HG02588 (cell line): ENCODE measurements at regions not wholly inside any gene's neighbourhood (a gene's known extent, or its start where the extent isn't known, plus 50 kb on each side); places are given as distances from the start of the nearest gene placed in this dataset.
"Not testable (repeated sequence)": the region's sequence is repeated elsewhere in the genome, so short reads cannot be mapped to it uniquely, and the experiment has no call there.

ENCODE experiments used
- ATAC-seq: cut with Tn5 transposase; IDR thresholded peaks from one replicate; pipeline ENCODE4 v1.9.1; 2021; ENCODE audit warnings: mild to moderate bottlenecking, moderate library complexity; ENCODE audit not compliant: unreplicated experiment

GRCh38 chr1:200284236-200284635 lies 125.6 kb downstream of the ZNF281 start:
- ATAC-seq, result not testable (repeated sequence)

GRCh38 chr1:200282497-200283122 lies 127.2 kb downstream of the ZNF281 start:
- no peak for ATAC-seq

- no peak for ATAC-seq
Measured at GRCh38 chr1:200281201-200281835, 128.5 kb downstream of the ZNF281 start.

GRCh38 chr1:200279810-200280411 lies 129.9 kb downstream of the ZNF281 start:
- no peak for ATAC-seq

GRCh38 chr1:200275816-200276453 lies 133.9 kb downstream of the ZNF281 start:
- no peak for ATAC-seq

GRCh38 chr1:200275415-200275814 lies 134.4 kb downstream of the ZNF281 start:
- no peak for ATAC-seq

GRCh38 chr1:200274116-200274515 lies 135.7 kb downstream of the ZNF281 start:
- ATAC-seq, result no peak

GRCh38 chr1:200272481-200273068 lies 137.3 kb downstream of the ZNF281 start:
- no peak for ATAC-seq

- no peak for ATAC-seq
Measured at GRCh38 chr1:200269256-200269655, 140.6 kb downstream of the ZNF281 start.

GRCh38 chr1:200267937-200268336 lies 141.9 kb downstream of the ZNF281 start:
- ATAC-seq, result no peak

GRCh38 chr1:200267458-200267857 lies 142.4 kb downstream of the ZNF281 start:
- ATAC-seq, result no peak

- ATAC-seq, result no peak
Measured at GRCh38 chr1:200266871-200267270, 143.0 kb downstream of the ZNF281 start.

- no peak for ATAC-seq
Measured at GRCh38 chr1:200265881-200266280, 144.0 kb downstream of the ZNF281 start.

GRCh38 chr1:200265104-200265503 lies 144.7 kb downstream of the ZNF281 start:
- ATAC-seq, result no peak

- no peak for ATAC-seq
Measured at GRCh38 chr1:200263203-200263602, 146.6 kb downstream of the ZNF281 start.

GRCh38 chr1:200262326-200262965 lies 147.4 kb downstream of the ZNF281 start:
- ATAC-seq, result peak; percentile 90

GRCh38 chr1:200260597-200261335 lies 149.1 kb downstream of the ZNF281 start:
- no peak for ATAC-seq

GRCh38 chr1:200258447-200259375 lies 151.1 kb downstream of the ZNF281 start:
- ATAC-seq, result no peak

GRCh38 chr1:200257235-200257634 lies 152.6 kb downstream of the ZNF281 start:
- no peak for ATAC-seq
